WTC11 (cell line): ENCODE measurements at regions not wholly inside any gene's neighbourhood (a gene's known extent, or its start where the extent isn't known, plus 50 kb on each side); places are given as distances from the start of the nearest gene placed in this dataset.

Experiments
- ATAC-seq: fragments of 200-7000 bp; cut with Tn5 transposase; 2 replicates; pipeline ENCODE4 v1.10.0; 2021; ENCODE audit warnings: mild to moderate bottlenecking, moderate library complexity
- CTCF ChIA-PET: fragments of 300-600 bp; sonication (Branson Sonifier 250); formaldehyde crosslinking; loops from one replicate; lab custom pipeline; 2021; ENCODE audit warnings: antibody characterized with exemption; lab: Charles Lee
- POLR2A ChIA-PET: fragments of 350-600 bp; sonication (Branson Sonifier 250); formaldehyde crosslinking; loops from one replicate; lab custom pipeline; 2021; ENCODE audit warnings: antibody characterized with exemption; lab: Charles Lee
- DNase-seq: peaks from one replicate; pipeline ENCODE4 v3.0.0; 2021; ENCODE audit warnings: low spot score
- H3K27ac Mint-ChIP-seq: 2 replicates; pipeline ENCODE4 v1.8.0; 2021; ENCODE audit warnings: mixed read lengths
- H3K27me3 Mint-ChIP-seq: 2 replicates; pipeline ENCODE4 v1.8.0; 2021; ENCODE audit warnings: low read depth, mild to moderate bottlenecking, moderate library complexity, mixed read lengths
- H3K36me3 Mint-ChIP-seq: 2 replicates; pipeline ENCODE4 v1.8.0; 2021; ENCODE audit warnings: mixed read lengths
- H3K4me1 Mint-ChIP-seq: 2 replicates; pipeline ENCODE4 v1.8.0; 2022; ENCODE audit warnings: mixed read lengths
- H3K4me3 Mint-ChIP-seq: 2 replicates; pipeline ENCODE4 v1.8.0; 2021; ENCODE audit warnings: mild to moderate bottlenecking, moderate library complexity, mixed read lengths
- H3K9me3 Mint-ChIP-seq: 2 replicates; pipeline ENCODE4 v1.8.0; 2021; ENCODE audit warnings: mixed read lengths
- ARID4B ChIP-seq: sonication (generic); formaldehyde crosslinking; IDR thresholded peaks from 2 replicates; pipeline ENCODE4 v1.8.0; 2023; ENCODE audit warnings: missing genetic modification reagents, mild to moderate bottlenecking, borderline replicate concordance
- ATF1 ChIP-seq: sonication (generic); formaldehyde crosslinking; IDR thresholded peaks from 2 replicates; pipeline ENCODE4 v1.8.1; 2023; ENCODE audit warnings: mild to moderate bottlenecking, moderate library complexity, missing genetic modification reagents
- ATF3 ChIP-seq: sonication (generic); formaldehyde crosslinking; conservative IDR thresholded peaks from 2 replicates; pipeline ENCODE4 v1.8.1; 2022; ENCODE audit warnings: mild to moderate bottlenecking, missing genetic modification reagents
- CDX4 ChIP-seq: fragments of 250-450 bp; sonication (Bioruptor Pico); IDR thresholded peaks from 2 replicates; pipeline ENCODE4 v1.9.0; 2021; ENCODE audit warnings: moderate library complexity, mild to moderate bottlenecking, inconsistent platforms, borderline replicate concordance
- E2F4 ChIP-seq: sonication (generic); formaldehyde crosslinking; IDR thresholded peaks from 2 replicates; pipeline ENCODE4 v1.8.1; 2022; ENCODE audit warnings: low read depth, mild to moderate bottlenecking, moderate library complexity, missing genetic modification reagents, borderline replicate concordance
- EMX1 ChIP-seq: fragments of 250-450 bp; sonication (Bioruptor Pico); IDR thresholded peaks from 2 replicates; pipeline ENCODE4 v1.8.0; 2021; ENCODE audit warnings: mild to moderate bottlenecking
- ETV6 ChIP-seq: sonication (generic); formaldehyde crosslinking; IDR thresholded peaks from 2 replicates; pipeline ENCODE4 v1.8.1; 2022; ENCODE audit warnings: mild to moderate bottlenecking, missing genetic modification reagents
- GABPB1 ChIP-seq: sonication (generic); formaldehyde crosslinking; IDR thresholded peaks from 2 replicates; pipeline ENCODE4 v1.8.1; 2023; ENCODE audit warnings: mild to moderate bottlenecking, missing genetic modification reagents
- IRF1 ChIP-seq: sonication (generic); formaldehyde crosslinking; IDR thresholded peaks from 2 replicates; pipeline ENCODE4 v1.8.0; 2023; ENCODE audit warnings: missing genetic modification reagents
- IRF2 ChIP-seq: sonication (generic); formaldehyde crosslinking; IDR thresholded peaks from 2 replicates; pipeline ENCODE4 v1.8.0; 2022; ENCODE audit warnings: low read depth, missing genetic modification reagents, borderline replicate concordance
- KAT7 ChIP-seq: sonication (generic); formaldehyde crosslinking; IDR thresholded peaks from 2 replicates; pipeline ENCODE4 v1.8.1; 2023; ENCODE audit warnings: missing genetic modification reagents, mild to moderate bottlenecking, borderline replicate concordance
- MXD4 ChIP-seq: fragments of 250-450 bp; sonication (Bioruptor Pico); IDR thresholded peaks from 2 replicates; pipeline ENCODE4 v1.8.0; 2021; ENCODE audit warnings: mild to moderate bottlenecking, moderate library complexity, borderline replicate concordance
- MYBL2 ChIP-seq: sonication (generic); formaldehyde crosslinking; IDR thresholded peaks from 2 replicates; pipeline ENCODE4 v1.8.1; 2023; ENCODE audit warnings: mild to moderate bottlenecking, moderate library complexity, missing genetic modification reagents
- NFE2L1 ChIP-seq: sonication (generic); formaldehyde crosslinking; IDR thresholded peaks from 2 replicates; pipeline ENCODE4 v1.8.1; 2023; ENCODE audit warnings: missing genetic modification reagents
- NR3C1 ChIP-seq: sonication (generic); formaldehyde crosslinking; conservative IDR thresholded peaks from 2 replicates; pipeline ENCODE4 v1.8.1; 2023; ENCODE audit warnings: low read depth, mild to moderate bottlenecking, missing genetic modification reagents
- RELA ChIP-seq: sonication (generic); formaldehyde crosslinking; IDR thresholded peaks from 2 replicates; pipeline ENCODE4 v1.8.1; 2022; ENCODE audit warnings: missing genetic modification reagents, mild to moderate bottlenecking, borderline replicate concordance
- RORB ChIP-seq: fragments of 250-450 bp; sonication (Bioruptor Pico); IDR thresholded peaks from 2 replicates; pipeline ENCODE4 v1.9.0; 2021; ENCODE audit warnings: mild to moderate bottlenecking
- TEAD4 ChIP-seq: sonication (generic); formaldehyde crosslinking; IDR thresholded peaks from 2 replicates; pipeline ENCODE4 v1.8.0; 2022; ENCODE audit warnings: mild to moderate bottlenecking, missing genetic modification reagents
- USF2 ChIP-seq: sonication (generic); formaldehyde crosslinking; IDR thresholded peaks from 2 replicates; pipeline ENCODE4 v1.8.1; 2023; ENCODE audit warnings: mild to moderate bottlenecking, missing genetic modification reagents, moderate library complexity
- ZNF396 ChIP-seq: fragments of 250-450 bp; sonication (Bioruptor Pico); IDR thresholded peaks from 2 replicates; pipeline ENCODE4 v1.8.0; 2021; ENCODE audit warnings: mild to moderate bottlenecking, moderate library complexity, borderline replicate concordance
- ZNF671 ChIP-seq: fragments of 250-450 bp; sonication (Bioruptor Pico); IDR thresholded peaks from 2 replicates; pipeline ENCODE4 v1.8.0; 2021; ENCODE audit warnings: mild to moderate bottlenecking

- TF ChIP-seq GABPB1 (CRISPR knock-in tag): no peak
Observed at GRCh38 chr3:64318668-64319271, 93.5 kb upstream of the PRICKLE2 start (continued).

- Mint-ChIP-seq H3K4me3 (no peak overlapping the region), H3K27me3 (no peaks in the 10 kb centered on the region), H3K4me1 (peaks cover 15% of the 10 kb centered on the region), H3K27ac (no peak overlapping the region), H3K9me3 (no peaks in the 10 kb centered on the region), H3K36me3 (no peaks in the 10 kb centered on the region)
- ATAC-seq (no peak), DNase-seq (no peak)
- ChIA-PET POLR2A (no interaction called here), CTCF (interaction anchor here (1.2 to 1.6 kb wide), 2 partner anchors 145 to 164 kb away, joined by 3 read pairs; no protein-coding TSS in a partner anchor)
- TF ChIP-seq ZNF671 (CRISPR knock-in tag) (no peak), CDX4 (CRISPR knock-in tag) (no peak), RELA (CRISPR knock-in tag) (no peak), TEAD4 (CRISPR knock-in tag) (no peak), ATF3 (CRISPR knock-in tag) (no peak), E2F4 (CRISPR knock-in tag) (no peak), KAT7 (no peak)
Observed at GRCh38 chr3:64318001-64318400, 92.7 kb upstream of the PRICKLE2 start.

GRCh38 chr3:64316971-64317370 is 91.7 kb upstream of the PRICKLE2 start:
- ATAC-seq: no peak
- CTCF ChIA-PET: interaction anchor here (1.6 kb wide), 1 partner anchor 165 kb away, joined by 3 read pairs; no protein-coding TSS in a partner anchor
- no peak overlapping the region for H3K4me3 Mint-ChIP-seq
- no peaks in the 10 kb centered on the region for H3K27me3 Mint-ChIP-seq
- no peak for TF ChIP-seq MXD4 (CRISPR knock-in tag)
- no peak for TF ChIP-seq ZNF396
- TF ChIP-seq ARID4B: no peak
- TF ChIP-seq ATF1 (CRISPR knock-in tag): no peak
- TF ChIP-seq CDX4 (CRISPR knock-in tag): no peak
- TF ChIP-seq RORB (CRISPR knock-in tag): no peak
- TF ChIP-seq ETV6: no peak
- no peak for TF ChIP-seq EMX1 (CRISPR knock-in tag)
- TF ChIP-seq IRF1 (CRISPR knock-in tag): no peak
- no peak for TF ChIP-seq MYBL2
- no peak for TF ChIP-seq IRF2
- TF ChIP-seq USF2: no peak
- TF ChIP-seq NR3C1: no peak
- no peak for TF ChIP-seq NFE2L1 (CRISPR knock-in tag)
- TF ChIP-seq, all 79 proteins: peak for 0
- no peak overlapping the region for H3K27ac Mint-ChIP-seq
- POLR2A ChIA-PET: no interaction called here
- H3K9me3 Mint-ChIP-seq: peaks cover 6% of the 10 kb centered on the region
- DNase-seq: no peak
- no peaks in the 10 kb centered on the region for H3K36me3 Mint-ChIP-seq
- H3K4me1 Mint-ChIP-seq: peaks cover 13% of the 10 kb centered on the region
